ENCODE measurements at regions not wholly inside any gene's neighbourhood (a gene's known extent, or its start where the extent isn't known, plus 50 kb on each side); places are given as distances from the start of the nearest gene placed in this dataset.

DNA sequence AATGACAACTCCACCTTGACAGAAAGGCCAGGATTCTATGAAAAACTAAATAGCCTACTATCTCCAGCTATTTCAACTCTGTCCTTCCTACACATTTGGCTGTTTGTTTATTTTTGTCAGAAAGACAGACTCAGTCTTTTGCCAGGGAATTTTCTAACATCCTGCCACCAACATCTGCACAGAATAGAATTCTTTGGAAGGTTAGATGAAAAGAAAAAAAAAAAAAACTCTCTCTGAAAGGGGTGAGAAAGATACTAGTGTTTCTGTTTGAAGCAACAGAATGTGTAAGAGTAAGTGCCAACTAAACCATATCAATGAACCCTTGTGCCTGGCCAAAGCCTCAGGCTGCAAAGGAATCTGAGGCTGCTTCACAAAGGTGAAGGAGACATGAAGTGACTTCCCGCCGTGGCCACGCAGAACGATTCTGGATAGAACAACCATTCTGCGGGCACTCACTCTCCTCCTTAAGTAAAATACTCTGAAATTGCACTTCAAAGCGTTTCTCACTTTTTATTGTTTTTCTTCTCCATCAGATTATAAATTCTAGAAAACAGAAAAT is 498.2 kb downstream of the IRS2 start:
- Histone ChIP-seq H3K4me2 (replicated peaks; ENCODE audit: extremely low read depth, low read length, poor library complexity, severe bottlenecking) (no peak overlapping the region), H2AFZ (ENCODE audit: insufficient read depth, low read depth, low read length, poor library complexity, severe bottlenecking) (no peak overlapping the region), H3K9ac (ENCODE audit: insufficient read depth, low read length, poor library complexity, severe bottlenecking) (no peak overlapping the region), H3K9me3 (replicated peaks in 1 of 2; ENCODE audit: control insufficient read depth in 1 of 2, insufficient read depth in 1 of 2, low read length in 2 of 2) (no peaks in the 10 kb centered on the region), H3K27ac (ENCODE audit: low read depth in 1 of 2, low read length in 2 of 2) (no peak overlapping the region), H3K79me2 (ENCODE audit: insufficient read depth, low read length) (no peaks in the 10 kb centered on the region), H3K27me3 (ENCODE audit: control insufficient read depth in 2 of 2, insufficient read depth in 2 of 2, low read length in 2 of 2) (no peaks in the 10 kb centered on the region), H4K20me1 (ENCODE audit: insufficient read depth, low read length) (no peaks in the 10 kb centered on the region), H3K4me3 (replicated peaks in 1 of 3; ENCODE audit: low read depth in 2 of 3, low read length in 3 of 3) (no peak overlapping the region), H3K4me1 (ENCODE audit: control insufficient read depth in 1 of 2, insufficient read depth in 2 of 2, low read length in 2 of 2) (no peaks in the 10 kb centered on the region), H3K36me3 (replicated peaks in 1 of 2; ENCODE audit: control insufficient read depth in 1 of 2, insufficient read depth in 2 of 2, low read length in 2 of 2) (no peaks in the 10 kb centered on the region)
- 76% methylated on average over 4 of the region's 6 CpGs for WGBS (ENCODE audit: insufficient coverage)
- Mint-ChIP-seq H3K4me3 (no peak overlapping the region), H3K27me3 (ENCODE audit: low read depth in 3 of 3) (peaks cover 0 to 5% (median 5%) of the 10 kb centered on the region in 3 donors), H3K9me3 (peaks cover 0 to 6% (median 0%) of the 10 kb centered on the region in 7 donors), H3K27ac (no peak overlapping the region), H3K4me1 (no peaks in the 10 kb centered on the region), H3K36me3 (no peaks in the 10 kb centered on the region)
- intact Hi-C loops (cut with micrococcal nuclease) = no loop called here
- DNase-seq = no peak
- TF ChIP-seq, protein P1, sequence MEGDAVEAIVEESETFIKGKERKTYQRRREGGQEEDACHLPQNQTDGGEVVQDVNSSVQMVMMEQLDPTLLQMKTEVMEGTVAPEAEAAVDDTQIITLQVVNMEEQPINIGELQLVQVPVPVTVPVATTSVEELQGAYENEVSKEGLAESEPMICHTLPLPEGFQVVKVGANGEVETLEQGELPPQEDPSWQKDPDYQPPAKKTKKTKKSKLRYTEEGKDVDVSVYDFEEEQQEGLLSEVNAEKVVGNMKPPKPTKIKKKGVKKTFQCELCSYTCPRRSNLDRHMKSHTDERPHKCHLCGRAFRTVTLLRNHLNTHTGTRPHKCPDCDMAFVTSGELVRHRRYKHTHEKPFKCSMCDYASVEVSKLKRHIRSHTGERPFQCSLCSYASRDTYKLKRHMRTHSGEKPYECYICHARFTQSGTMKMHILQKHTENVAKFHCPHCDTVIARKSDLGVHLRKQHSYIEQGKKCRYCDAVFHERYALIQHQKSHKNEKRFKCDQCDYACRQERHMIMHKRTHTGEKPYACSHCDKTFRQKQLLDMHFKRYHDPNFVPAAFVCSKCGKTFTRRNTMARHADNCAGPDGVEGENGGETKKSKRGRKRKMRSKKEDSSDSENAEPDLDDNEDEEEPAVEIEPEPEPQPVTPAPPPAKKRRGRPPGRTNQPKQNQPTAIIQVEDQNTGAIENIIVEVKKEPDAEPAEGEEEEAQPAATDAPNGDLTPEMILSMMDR (IDR thresholded peaks at IDR 0.05) = no peak

DNA sequence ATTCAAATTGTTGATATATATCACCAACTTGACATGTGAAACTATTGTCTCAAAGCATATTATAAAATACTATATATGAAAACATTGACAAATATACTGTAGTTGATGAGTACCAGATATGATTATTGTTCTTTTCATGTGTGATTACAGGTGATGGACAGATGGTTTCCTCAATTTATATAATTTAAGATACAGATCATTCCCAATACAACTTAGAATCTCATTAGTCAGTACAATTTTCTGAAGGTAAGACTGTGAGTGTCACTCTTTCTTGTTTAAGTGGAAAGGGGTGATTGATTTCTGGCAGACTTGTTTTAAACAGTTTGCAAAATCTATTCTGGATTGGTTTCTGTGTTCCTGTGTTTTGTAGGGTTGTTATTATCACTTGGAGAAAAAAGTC is 498.8 kb downstream of the IRS2 start:
- Histone ChIP-seq H2AFZ (ENCODE audit: insufficient read depth, low read depth, low read length, poor library complexity, severe bottlenecking) (no peak overlapping the region), H3K27ac (ENCODE audit: low read depth in 1 of 2, low read length in 2 of 2) (no peak overlapping the region), H3K79me2 (ENCODE audit: insufficient read depth, low read length) (no peaks in the 10 kb centered on the region), H3K36me3 (replicated peaks in 1 of 2; ENCODE audit: control insufficient read depth in 1 of 2, insufficient read depth in 2 of 2, low read length in 2 of 2) (no peaks in the 10 kb centered on the region), H3K4me1 (ENCODE audit: control insufficient read depth in 1 of 2, insufficient read depth in 2 of 2, low read length in 2 of 2) (no peaks in the 10 kb centered on the region), H3K4me3 (replicated peaks in 1 of 3; ENCODE audit: low read depth in 2 of 3, low read length in 3 of 3) (no peak overlapping the region), H3K9me3 (replicated peaks in 1 of 2; ENCODE audit: control insufficient read depth in 1 of 2, insufficient read depth in 1 of 2, low read length in 2 of 2) (no peaks in the 10 kb centered on the region), H3K4me2 (replicated peaks; ENCODE audit: extremely low read depth, low read length, poor library complexity, severe bottlenecking) (no peak overlapping the region), H3K9ac (ENCODE audit: insufficient read depth, low read length, poor library complexity, severe bottlenecking) (no peak overlapping the region), H4K20me1 (ENCODE audit: insufficient read depth, low read length) (no peaks in the 10 kb centered on the region), H3K27me3 (ENCODE audit: control insufficient read depth in 2 of 2, insufficient read depth in 2 of 2, low read length in 2 of 2) (no peaks in the 10 kb centered on the region)
- Mint-ChIP-seq H3K4me3 (no peak overlapping the region), H3K36me3 (no peaks in the 10 kb centered on the region), H3K27ac (no peak overlapping the region), H3K27me3 (ENCODE audit: low read depth in 3 of 3) (peaks cover 0 to 5% (median 5%) of the 10 kb centered on the region in 3 donors), H3K4me1 (no peaks in the 10 kb centered on the region), H3K9me3 (peaks cover 0 to 7% (median 1%) of the 10 kb centered on the region in 7 donors)
- DNase-seq = no peak
- intact Hi-C loops (cut with micrococcal nuclease) = no loop called here
- TF ChIP-seq, protein P1 (IDR thresholded peaks at IDR 0.05) = no peak

Data from CD14-positive monocyte (primary cell).